NCI-H2196 treated with DMSO at 0.1 percent for 48 hours (cell line): ENCODE measurements at regions not wholly inside any gene's neighbourhood (a gene's known extent, or its start where the extent isn't known, plus 50 kb on each side); places are given as distances from the start of the nearest gene placed in this dataset.
"Not testable (repeated sequence)": the region's sequence is repeated elsewhere in the genome, so short reads cannot be mapped to it uniquely, and the experiment has no call there.

Experiments
- DNase-seq: peaks from one replicate; lab custom pipeline; 2025; ENCODE audit not compliant: unreplicated experiment; lab: John Stamatoyannopoulos, UW

- DNase-seq = no peak
These were observed 240.8 kb downstream of the DACT1 start for GRCh38 chr14:58878439-58879139.

- DNase-seq = no peak
These were observed 243.7 kb downstream of the DACT1 start for GRCh38 chr14:58881433-58881832.

- DNase-seq = no peak
These were observed 244.8 kb downstream of the DACT1 start for GRCh38 chr14:58882577-58883018.

- no peak for DNase-seq
These were observed 246.7 kb downstream of the DACT1 start for GRCh38 chr14:58884442-58884841.

GRCh38 chr14:58887931-58888330, 250.2 kb downstream of the DACT1 start:
- no peak for DNase-seq

- DNase-seq = no peak
These were observed 261.0 kb downstream of the DACT1 start for GRCh38 chr14:58898655-58899316.

GRCh38 chr14:58899317-58899713, 261.6 kb downstream of the DACT1 start:
- DNase-seq = no peak

- no peak for DNase-seq
These were observed 264.1 kb downstream of the DACT1 start for GRCh38 chr14:58901826-58902225.

GRCh38 chr14:58904776-58905175, 267.0 kb downstream of the DACT1 start:
- DNase-seq = no peak

- DNase-seq = no peak
These were observed 270.0 kb downstream of the DACT1 start for GRCh38 chr14:58907803-58908202.

- no peak for DNase-seq
These were observed 274.5 kb downstream of the DACT1 start for GRCh38 chr14:58912287-58912686.

- DNase-seq = no peak
These were observed 275.2 kb downstream of the DACT1 start for GRCh38 chr14:58912799-58913432.

- DNase-seq = no peak
These were observed 274.1 kb upstream of the DAAM1 start for GRCh38 chr14:58914279-58914855.

- DNase-seq = no peak
These were observed 272.8 kb upstream of the DAAM1 start for GRCh38 chr14:58915646-58916045.

- DNase-seq = no peak
These were observed 270.3 kb upstream of the DAAM1 start for GRCh38 chr14:58918066-58918738.

- no peak for DNase-seq
These were observed 269.2 kb upstream of the DAAM1 start for GRCh38 chr14:58919217-58919616.

- no peak for DNase-seq
These were observed 268.2 kb upstream of the DAAM1 start for GRCh38 chr14:58920230-58920629.

GRCh38 chr14:58922201-58922940, 266.1 kb upstream of the DAAM1 start:
- DNase-seq = not testable (repeated sequence)

- no peak for DNase-seq
These were observed 264.6 kb upstream of the DAAM1 start for GRCh38 chr14:58923751-58924405.

GRCh38 chr14:58941629-58942028, 246.8 kb upstream of the DAAM1 start:
- DNase-seq = no peak
